T-helper 1 cell treated with Interleukin-12 subunit alpha and Interleukin-12 subunit beta and Interleukin-4 antibody, amounts not matched to agents 30 ng/mL and 1 ng/mL, for 36 hours (primary cell): ENCODE measurements at regions not wholly inside any gene's neighbourhood (a gene's known extent, or its start where the extent isn't known, plus 50 kb on each side); places are given as distances from the start of the nearest gene placed in this dataset.
"Not testable (repeated sequence)": the region's sequence is repeated elsewhere in the genome, so short reads cannot be mapped to it uniquely, and the experiment has no call there.

Source experiments
- intact Hi-C: fragments of 100-400 bp; cut with micrococcal nuclease; formaldehyde crosslinking; loops from one replicate; pipeline ENCODE4 v1.15.1; 2024

DNA sequence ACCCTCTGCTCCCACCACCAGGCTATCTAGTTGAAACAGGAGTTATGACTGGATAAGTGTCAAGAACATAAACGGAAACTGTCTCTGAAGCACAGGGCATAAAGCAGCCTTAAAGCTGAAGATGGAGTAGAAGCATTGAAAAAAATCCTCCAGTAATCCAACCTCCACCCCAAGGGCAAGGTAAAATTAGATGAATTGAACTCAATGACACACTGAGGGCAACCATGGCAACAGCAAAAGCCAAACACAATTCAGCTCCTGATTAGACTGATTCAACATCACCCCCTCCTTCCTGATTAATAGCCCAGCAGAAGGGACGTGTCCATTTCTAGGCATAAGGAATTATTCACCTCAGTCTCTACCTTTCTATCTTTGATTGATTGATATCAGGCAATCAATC is 183.2 kb upstream of the MAP3K1 start:
- intact Hi-C loops, result no loop called here

GRCh38 chr5:56631719-56632118 is 183.6 kb upstream of the MAP3K1 start:
- intact Hi-C loops, result no loop called here

DNA sequence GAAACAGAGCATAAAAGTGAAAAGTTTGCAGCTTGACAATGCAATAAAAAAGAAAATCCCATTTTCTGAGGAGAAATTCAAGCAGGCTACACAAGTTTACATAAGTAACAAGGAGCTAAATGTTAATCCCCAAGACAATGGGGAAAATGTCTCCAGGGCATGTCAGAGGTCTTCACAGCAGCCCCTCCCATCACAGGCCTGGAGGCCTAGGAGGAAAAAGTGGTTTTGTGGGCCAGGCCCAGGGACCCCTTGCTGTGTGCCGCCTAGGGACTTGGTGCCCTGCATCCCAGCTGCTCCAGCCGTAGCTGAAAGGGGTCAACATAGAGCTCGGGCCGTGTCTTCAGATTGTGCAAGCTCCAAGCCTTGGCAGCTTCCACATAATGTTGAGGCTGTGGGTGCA is 186.7 kb upstream of the MAP3K1 start:
- intact Hi-C loops, result not testable (repeated sequence)

DNA sequence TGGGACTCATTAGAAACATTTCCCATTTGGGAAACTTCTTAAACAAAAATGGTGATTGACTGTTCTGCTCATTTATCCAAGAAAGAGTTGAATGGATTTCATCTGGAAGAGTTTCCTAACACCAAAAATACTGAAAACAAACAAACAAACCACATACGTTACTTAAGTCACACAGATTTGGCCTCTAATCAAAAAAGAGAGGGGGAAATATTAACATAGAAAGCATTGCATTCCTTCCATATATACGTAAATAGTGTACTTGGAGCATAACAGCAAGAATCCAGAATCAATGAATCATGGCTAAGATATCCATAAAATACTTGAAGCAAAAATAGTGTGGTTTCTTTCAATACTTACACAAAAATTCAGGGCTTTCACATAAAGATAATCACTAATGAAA is 189.8 kb upstream of the MAP3K1 start:
- intact Hi-C loops, result no loop called here

GRCh38 chr5:56624751-56625150 is 190.6 kb upstream of the MAP3K1 start:
- intact Hi-C loops, result no loop called here

DNA sequence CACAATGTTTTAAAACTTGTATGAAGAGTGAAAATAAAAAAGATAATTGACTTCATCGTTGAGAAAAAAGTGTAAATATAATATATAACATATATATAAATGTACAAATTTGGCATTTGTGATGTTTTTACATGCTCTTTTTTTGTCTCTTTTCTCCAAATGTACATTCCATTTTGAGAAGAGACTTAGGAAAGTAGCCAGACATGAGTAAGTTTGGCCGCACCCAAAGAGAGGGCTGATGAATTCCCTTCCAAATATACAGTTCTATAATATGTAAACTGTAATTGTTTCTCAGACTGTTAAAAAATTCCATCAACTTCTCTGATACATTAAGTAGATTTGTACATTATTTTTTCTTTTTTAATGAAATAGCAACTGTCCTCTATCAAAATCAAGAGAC is 193.2 kb upstream of the MAP3K1 start:
- intact Hi-C loops, result no loop called here

GRCh38 chr5:56620903-56621677 is 194.3 kb upstream of the MAP3K1 start:
- intact Hi-C loops, result no loop called here

DNA sequence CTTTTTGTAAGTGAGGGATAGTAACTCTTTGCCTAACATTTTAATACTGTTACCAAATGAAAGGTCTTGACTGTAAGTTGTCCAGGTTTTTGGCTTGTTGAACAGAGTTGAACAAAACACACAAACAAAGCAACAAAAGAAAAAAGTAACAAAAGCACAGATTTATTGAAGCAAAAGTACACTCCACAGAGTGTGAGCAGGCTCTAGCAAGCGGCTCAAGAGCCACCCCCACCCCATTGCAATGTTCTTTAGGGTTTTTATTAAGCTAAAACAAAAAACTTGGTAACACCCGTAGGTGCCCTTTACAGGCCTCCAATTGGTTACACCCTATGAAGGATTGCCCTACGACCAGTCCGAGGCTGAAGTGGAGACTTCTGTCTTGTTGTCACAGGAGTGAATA is 197.4 kb upstream of the MAP3K1 start:
- intact Hi-C loops, result no loop called here

- intact Hi-C loops, result no loop called here
Measured at GRCh38 chr5:56616454-56617160, 198.7 kb upstream of the MAP3K1 start.

GRCh38 chr5:56615361-56616153 is 199.8 kb upstream of the MAP3K1 start:
- intact Hi-C loops, result no loop called here

GRCh38 chr5:56612759-56613158 is 202.6 kb upstream of the MAP3K1 start:
- intact Hi-C loops, result loop anchor here (1.0 to 5.0 kb wide), 4 partner anchors 7 to 284 kb away; no protein-coding TSS in a partner anchor

DNA sequence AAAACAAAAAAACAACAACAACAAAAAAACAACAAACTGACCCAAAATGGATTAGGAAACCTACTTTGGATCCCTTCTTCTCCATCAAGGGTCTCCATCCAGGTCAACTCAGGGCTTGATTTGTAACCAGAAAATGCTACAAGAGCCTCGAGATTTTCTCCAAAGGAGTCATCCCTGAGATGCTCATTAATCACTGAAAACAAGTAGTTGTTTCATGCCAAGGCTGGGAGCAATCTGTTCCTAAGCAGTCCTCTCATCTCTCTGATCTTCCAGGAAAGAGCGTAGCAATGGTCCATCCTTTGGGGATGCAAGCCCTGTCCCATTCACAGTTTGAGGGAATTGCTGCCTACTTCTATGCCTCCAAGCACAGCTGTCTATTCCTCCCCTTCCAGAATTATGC is 203.0 kb upstream of the MAP3K1 start:
- intact Hi-C loops, result loop anchor here (2.0 to 5.0 kb wide), 3 partner anchors 80 to 284 kb away; no protein-coding TSS in a partner anchor

GRCh38 chr5:56610093-56610698 is 205.2 kb upstream of the MAP3K1 start:
- intact Hi-C loops, result loop anchor here (1.0 to 5.0 kb wide), 6 partner anchors 21 to 1303 kb away; partner anchors contain the start of genes DHX29, MAP3K1 and MTREX

- intact Hi-C loops, result no loop called here
Measured at GRCh38 chr5:56608217-56608925, 207.0 kb upstream of the MAP3K1 start.

DNA sequence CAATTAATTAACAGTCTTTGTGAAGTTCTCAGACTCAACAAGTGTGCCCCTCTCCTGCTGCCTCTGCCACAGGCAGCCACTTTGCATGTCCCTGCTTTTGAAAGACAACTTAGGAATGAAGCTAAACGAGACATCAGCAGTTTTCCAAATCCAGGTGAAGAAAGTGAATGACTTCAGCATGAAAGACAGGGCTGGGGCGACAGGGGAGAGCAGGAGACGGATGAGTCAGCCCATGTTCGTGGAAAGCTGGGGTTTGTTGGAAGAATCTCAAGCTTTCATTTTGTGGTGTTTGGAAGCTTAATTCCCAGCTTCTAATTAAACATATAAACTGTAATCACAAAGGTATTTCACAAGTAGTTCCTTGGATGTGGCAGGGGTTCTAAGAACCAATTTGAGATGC is 207.8 kb upstream of the MAP3K1 start:
- intact Hi-C loops, result no loop called here

GRCh38 chr5:56607074-56607473 is 208.3 kb upstream of the MAP3K1 start:
- intact Hi-C loops, result no loop called here

DNA sequence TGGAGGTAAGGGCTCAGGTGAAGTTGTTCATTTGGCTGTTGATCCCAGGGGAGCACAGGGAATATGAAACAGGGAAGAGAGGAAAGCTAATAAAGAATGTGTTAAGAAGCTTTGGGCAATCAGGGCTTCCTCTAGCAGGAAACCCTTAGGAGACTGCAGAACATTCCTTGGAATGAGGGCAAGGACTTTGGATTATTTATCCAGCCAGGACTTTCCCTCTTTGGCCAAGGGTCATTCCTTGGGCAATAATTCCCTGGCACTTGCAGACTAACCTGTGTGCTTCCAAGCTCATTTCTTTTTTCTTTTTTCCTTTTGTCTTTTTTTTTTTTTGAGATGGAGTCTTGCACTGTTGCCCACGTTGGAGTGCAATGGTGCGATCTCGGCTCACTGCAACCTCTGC is 209.2 kb upstream of the MAP3K1 start:
- intact Hi-C loops, result no loop called here

GRCh38 chr5:56605231-56605630 is 210.1 kb upstream of the MAP3K1 start:
- intact Hi-C loops, result loop anchor here (1.0 kb wide), 1 partner anchor 8 kb away; no protein-coding TSS in a partner anchor

GRCh38 chr5:56601641-56602071 is 213.7 kb upstream of the MAP3K1 start:
- intact Hi-C loops, result no loop called here

- intact Hi-C loops, result no loop called here
Measured at GRCh38 chr5:56598941-56599340, 216.4 kb upstream of the MAP3K1 start.

- intact Hi-C loops, result no loop called here
Measured at GRCh38 chr5:56596155-56596554, 219.2 kb upstream of the MAP3K1 start.
